Heart left ventricle (tissue), 16 donors: ENCODE measurements at regions not wholly inside any gene's neighbourhood (a gene's known extent, or its start where the extent isn't known, plus 50 kb on each side); places are given as distances from the start of the nearest gene placed in this dataset.

Source experiments
- ATAC-seq, 4 donors: fragments of 200-7000 bp; cut with Tn5 transposase; one replicate each; pipeline ENCODE4 v1.9.1; 2020 to 2022; ENCODE audit warnings: moderate library complexity in 4 of 4, mild to moderate bottlenecking in 3 of 4, moderate number of reproducible peaks in 1 of 4
- DNase-seq, 5 donors: peaks; one replicate each; pipeline ENCODE4 v3.0.0-alpha.2; 2020
- H3K27ac ChIP-seq, 12 donors: fragments of 200-600 bp; sonication (generic) in 4 of 12; one replicate each; pipeline versions ENCODE4 v1.5.0 to v1.8.0; 2016 to 2022; ENCODE audit warnings: mild to moderate bottlenecking in 2 of 12
- H3K27me3 ChIP-seq, 9 donors: fragments of 200-600 bp; sonication (generic) in 2 of 9; one replicate each; pipeline versions ENCODE4 v1.5.1 to v1.8.0; 2016 to 2022; ENCODE audit warnings: mild to moderate bottlenecking in 3 of 9
- H3K36me3 ChIP-seq, 9 donors: fragments of 200-600 bp; sonication (generic) in 2 of 9; one replicate each; pipeline versions ENCODE4 v1.5.0 to v1.8.0; 2018 to 2022; ENCODE audit warnings: mild to moderate bottlenecking in 2 of 9
- H3K4me1 ChIP-seq, 12 donors: fragments of 200-600 bp; sonication (generic) in 4 of 12; one replicate each; pipeline versions ENCODE4 v1.5.0 to v1.8.0; 2016 to 2022; ENCODE audit warnings: mild to moderate bottlenecking in 3 of 12
- H3K4me3 ChIP-seq, 12 donors: fragments of 200-600 bp; sonication (generic) in 4 of 12; one replicate each; pipeline versions ENCODE4 v1.5.0 to v1.8.0; 2017 to 2022; ENCODE audit warnings: mild to moderate bottlenecking in 9 of 12, moderate library complexity in 4 of 12
- H3K9me3 ChIP-seq, 12 donors: fragments of 200-600 bp; sonication (generic) in 4 of 12; one replicate each; pipeline versions ENCODE4 v1.5.0 to v1.8.0; 2016 to 2022; ENCODE audit warnings: mild to moderate bottlenecking in 1 of 12
- POLR2A ChIP-seq, 2 donors: fragments of 450-650 bp; IDR thresholded peaks; one replicate each; pipeline ENCODE4 v1.6.1; 2017; ENCODE audit warnings: antibody characterized with exemption in 2 of 2, mild to moderate bottlenecking in 2 of 2, moderate library complexity in 2 of 2
- WGBS, 4 donors: extraction: QIAGEN DNeasy Blood & Tissue Kit in 2 of 4; methylation state at CpG; one replicate each; pipeline versions ENCODE4 v1.1.5 to v1.1.7; 2013 to 2018; 5-methylcytosine and 5-hydroxymethylcytosine counted together
- intact Hi-C, 10 donors: fragments of 100-400 bp; cut with DNase I; formaldehyde crosslinking; loops; one replicate each; pipeline versions ENCODE4 v1.11.1 to v1.14.2; 2022
- TF ChIP-seq, protein P1 (sequence below), 12 donors: fragments of 200-600 bp; sonication (generic) in 4 of 12; IDR thresholded peaks; one replicate each; pipeline versions ENCODE4 v1.5.0 to v1.8.0; 2018 to 2022; ENCODE audit warnings: antibody characterized with exemption in 12 of 12, mild to moderate bottlenecking in 5 of 12
- donor health status: ischemic (EF 13 %, LVEDD 7.1; RV severe dilation, severe dysfunction).
- donor health status: healthy with polysubstance abuse.
- donor health status: DM: no; HTN: yes; CAD: no.
- donor health status: DM: no; HTN: no; CAD: no.
- donor health status: ischemic (EF 25% LVEDD 6.9; RV normal size, moderate dysfunction).
- donor health status: ischemic (EF 25% LVEDD 5.7; RV mildly dilated, moderate dysfunction).
- donor health status: healthy.
- donor health status: DM: yes; HTN: yes; CAD: no.
- donor health status: ischemic (EF 35%, LVEDD 5.7; RV mildly dilated, moderate dysfunction).
- donor health status: nonischemic (EF 11% LVEDD 7.7; RV severe dilation, severe dysfunction).
- donor health status: DM: yes; HTN: yes; CAD: no.
- donor health status: PGD.
- donor health status: ischemic (EF 29% LVEDD 5.4; RV normal size, mild dysfunction).
- donor health status: nonischemic (EF 23%, LVEDD 6.1; RV moderate dilation, normal function).

DNA sequence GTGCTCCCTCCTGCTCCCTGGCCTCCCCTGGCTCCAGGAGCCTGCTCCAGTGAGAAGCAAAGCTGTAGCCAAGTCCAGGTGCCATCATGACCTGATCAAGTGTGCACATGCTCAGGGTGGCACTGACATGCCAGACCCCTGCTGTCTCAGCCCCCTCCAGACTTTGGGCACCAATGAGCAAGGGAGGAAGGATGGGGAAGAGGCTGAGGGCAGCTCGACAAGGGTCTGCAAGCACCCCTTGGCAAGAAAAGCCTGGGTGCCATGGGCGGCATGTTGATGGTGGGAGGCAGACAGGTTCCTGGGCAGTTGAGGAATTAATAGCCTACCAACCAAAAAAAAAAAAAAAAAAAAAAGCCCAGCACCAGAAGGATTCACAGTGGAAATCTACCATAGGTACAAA, 942.6 kb upstream of the PRMT6 start:
- WGBS, 4 donors: 65 to 78% (median 77%) methylated on average over 2 of the region's 2 CpGs
- Histone ChIP-seq H3K27me3 (no peaks in the 10 kb centered on the region), H3K9me3 (peaks cover 0 to 8% (median 0%) of the 10 kb centered on the region in 12 donors), H3K27ac (no peak overlapping the region), H3K4me1 (no peaks in the 10 kb centered on the region), H3K36me3 (no peaks in the 10 kb centered on the region), H3K4me3 (no peak overlapping the region)
- no peak for DNase-seq
- intact Hi-C loops: no loop called here
- TF ChIP-seq POLR2A (IDR thresholded peaks at IDR 0.05): no peak
- TF ChIP-seq, protein P1, sequence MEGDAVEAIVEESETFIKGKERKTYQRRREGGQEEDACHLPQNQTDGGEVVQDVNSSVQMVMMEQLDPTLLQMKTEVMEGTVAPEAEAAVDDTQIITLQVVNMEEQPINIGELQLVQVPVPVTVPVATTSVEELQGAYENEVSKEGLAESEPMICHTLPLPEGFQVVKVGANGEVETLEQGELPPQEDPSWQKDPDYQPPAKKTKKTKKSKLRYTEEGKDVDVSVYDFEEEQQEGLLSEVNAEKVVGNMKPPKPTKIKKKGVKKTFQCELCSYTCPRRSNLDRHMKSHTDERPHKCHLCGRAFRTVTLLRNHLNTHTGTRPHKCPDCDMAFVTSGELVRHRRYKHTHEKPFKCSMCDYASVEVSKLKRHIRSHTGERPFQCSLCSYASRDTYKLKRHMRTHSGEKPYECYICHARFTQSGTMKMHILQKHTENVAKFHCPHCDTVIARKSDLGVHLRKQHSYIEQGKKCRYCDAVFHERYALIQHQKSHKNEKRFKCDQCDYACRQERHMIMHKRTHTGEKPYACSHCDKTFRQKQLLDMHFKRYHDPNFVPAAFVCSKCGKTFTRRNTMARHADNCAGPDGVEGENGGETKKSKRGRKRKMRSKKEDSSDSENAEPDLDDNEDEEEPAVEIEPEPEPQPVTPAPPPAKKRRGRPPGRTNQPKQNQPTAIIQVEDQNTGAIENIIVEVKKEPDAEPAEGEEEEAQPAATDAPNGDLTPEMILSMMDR (IDR thresholded peaks at IDR 0.05): no peak
- no peak for ATAC-seq

DNA sequence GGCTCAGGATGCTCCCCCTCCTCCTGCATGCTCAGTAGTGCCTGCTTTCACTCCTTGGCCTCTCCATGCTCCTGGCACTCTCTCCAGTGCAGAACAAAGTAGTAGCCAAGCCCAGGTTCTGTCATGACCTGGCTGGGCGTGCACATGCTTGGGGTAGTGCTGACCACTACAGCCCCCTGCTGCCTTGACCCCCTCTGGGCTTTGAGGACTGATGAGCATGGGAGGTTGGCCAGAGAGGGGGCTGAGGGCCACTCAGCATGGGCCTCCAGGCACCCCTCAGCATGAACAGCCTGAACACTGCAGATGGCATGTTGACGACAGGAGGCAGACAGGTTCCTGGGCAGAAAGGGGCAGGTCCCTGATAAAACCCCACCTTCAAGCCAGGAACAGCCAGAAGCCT, 935.7 kb upstream of the PRMT6 start:
- no peak for TF ChIP-seq POLR2A (IDR thresholded peaks at IDR 0.05)
- TF ChIP-seq, protein P1 (IDR thresholded peaks at IDR 0.05): no peak
- no peak overlapping the region for H3K4me3 ChIP-seq
- ATAC-seq (peak in 1 of 4 donors; percentile 41), DNase-seq (no peak)
- intact Hi-C loops: loop anchor here in 1 of 10 donors (10.0 kb wide), 1 partner anchor 56 kb away; no protein-coding TSS in a partner anchor
- H3K9me3 ChIP-seq: peaks cover 0 to 30% (median 9%) of the 10 kb centered on the region in 12 donors
- no peaks in the 10 kb centered on the region for H3K27me3 ChIP-seq
- no peaks in the 10 kb centered on the region for H3K36me3 ChIP-seq
- no peaks in the 10 kb centered on the region for H3K4me1 ChIP-seq
- no peak overlapping the region for H3K27ac ChIP-seq
- WGBS, 4 donors: 66 to 88% (median 79%) methylated on average over 1 to 2 of the region's 2 CpGs

- WGBS, 4 donors: 90 to 93% (median 91%) methylated on average over 4 to 6 of the region's 6 CpGs
These were observed 934.7 kb upstream of the PRMT6 start for GRCh38 chr1:106121728-106122127.

DNA sequence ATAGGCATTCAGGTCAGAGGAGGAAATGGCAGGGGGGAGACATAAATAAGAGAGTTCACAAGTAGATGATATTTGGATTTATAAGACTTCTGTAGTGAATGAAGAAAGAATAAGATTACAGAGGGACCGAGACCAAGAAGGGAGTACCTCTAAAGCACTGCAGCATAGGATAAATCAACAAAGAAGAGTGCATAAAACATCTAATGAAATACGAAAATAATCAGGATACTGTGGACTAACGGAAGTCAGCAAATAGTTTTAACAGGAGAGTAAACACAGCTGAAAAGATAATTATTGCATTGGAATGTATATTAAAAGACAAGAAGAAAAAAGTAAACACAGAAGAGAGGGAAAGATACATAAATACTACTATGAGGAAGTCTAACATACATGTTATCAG, 921.9 kb upstream of the PRMT6 start:
- intact Hi-C loops: no loop called here
- H3K27ac ChIP-seq: no peak overlapping the region
- H3K9me3 ChIP-seq: no peaks in the 10 kb centered on the region
- 36 to 58% (median 50%) methylated on average over 3 of the region's 3 CpGs for WGBS, 4 donors
- no peak overlapping the region for H3K4me3 ChIP-seq
- H3K27me3 ChIP-seq: no peaks in the 10 kb centered on the region
- H3K36me3 ChIP-seq: no peaks in the 10 kb centered on the region
- no peak for DNase-seq
- TF ChIP-seq, protein P1 (IDR thresholded peaks at IDR 0.05): no peak
- no peak for TF ChIP-seq POLR2A (IDR thresholded peaks at IDR 0.05)
- no peak for ATAC-seq
- no peaks in the 10 kb centered on the region for H3K4me1 ChIP-seq

More at GRCh38 chr1:106121728-106122127, 934.7 kb upstream of the PRMT6 start:
- intact Hi-C loops: loop anchor here in 1 of 10 donors (10.0 kb wide), 1 partner anchor 57 kb away; no protein-coding TSS in a partner anchor
- Histone ChIP-seq H3K4me3 (no peak overlapping the region), H3K9me3 (peaks cover 0 to 30% (median 9%) of the 10 kb centered on the region in 12 donors), H3K27ac (no peak overlapping the region), H3K36me3 (no peaks in the 10 kb centered on the region), H3K27me3 (no peaks in the 10 kb centered on the region), H3K4me1 (no peaks in the 10 kb centered on the region)
- no peak for DNase-seq
- TF ChIP-seq POLR2A (IDR thresholded peaks at IDR 0.05): no peak
- TF ChIP-seq, protein P1 (IDR thresholded peaks at IDR 0.05): no peak
- ATAC-seq: no peak
